ENCODE measurements at regions not wholly inside any gene's neighbourhood (a gene's known extent, or its start where the extent isn't known, plus 50 kb on each side); places are given as distances from the start of the nearest gene placed in this dataset.
"Not testable (repeated sequence)": the region's sequence is repeated elsewhere in the genome, so short reads cannot be mapped to it uniquely, and the experiment has no call there.

GRCh38 chr12:123062681-123063486 is 82.4 kb downstream of the ARL6IP4 start:
- no peak for DNase-seq (ENCODE audit: insufficient read length, low spot score)
- no peak for FAIRE-seq

GRCh38 chr12:123061441-123062205 is 81.1 kb downstream of the ARL6IP4 start:
- DNase-seq (ENCODE audit: insufficient read length, low spot score) (no peak), FAIRE-seq (no peak)

DNA sequence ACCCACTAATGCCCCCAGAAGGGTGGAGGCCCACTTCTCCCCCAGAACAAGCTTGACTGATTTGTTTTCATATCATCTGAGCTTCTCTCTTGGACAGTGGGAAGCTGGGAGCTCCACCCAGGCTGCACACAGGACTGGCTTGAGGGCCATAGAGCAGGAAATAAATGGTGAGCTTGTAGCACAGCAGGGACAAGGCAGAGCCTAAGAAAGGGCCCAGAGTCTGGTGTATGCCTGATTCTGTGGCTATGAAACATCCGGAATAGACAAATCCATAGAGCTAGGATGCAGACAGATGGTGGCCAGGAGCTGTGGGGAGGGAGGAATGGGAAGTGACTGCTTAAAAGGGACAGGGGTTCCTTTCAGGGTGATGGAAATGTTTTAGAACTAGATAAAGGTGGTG is 79.0 kb downstream of the ARL6IP4 start:
- FAIRE-seq = no peak
- no peak for DNase-seq (ENCODE audit: insufficient read length, low spot score)

GRCh38 chr12:123058980-123059379 is 78.5 kb downstream of the ARL6IP4 start:
- DNase-seq (ENCODE audit: insufficient read length, low spot score) (no peak), FAIRE-seq (no peak)

- no peak for FAIRE-seq
- no peak for DNase-seq (ENCODE audit: insufficient read length, low spot score)
Measured at GRCh38 chr12:123058481-123058880, 78.0 kb downstream of the ARL6IP4 start.

GRCh38 chr12:123057513-123058265 is 77.2 kb downstream of the ARL6IP4 start:
- DNase-seq (ENCODE audit: insufficient read length, low spot score) (no peak), FAIRE-seq (no peak)

DNA sequence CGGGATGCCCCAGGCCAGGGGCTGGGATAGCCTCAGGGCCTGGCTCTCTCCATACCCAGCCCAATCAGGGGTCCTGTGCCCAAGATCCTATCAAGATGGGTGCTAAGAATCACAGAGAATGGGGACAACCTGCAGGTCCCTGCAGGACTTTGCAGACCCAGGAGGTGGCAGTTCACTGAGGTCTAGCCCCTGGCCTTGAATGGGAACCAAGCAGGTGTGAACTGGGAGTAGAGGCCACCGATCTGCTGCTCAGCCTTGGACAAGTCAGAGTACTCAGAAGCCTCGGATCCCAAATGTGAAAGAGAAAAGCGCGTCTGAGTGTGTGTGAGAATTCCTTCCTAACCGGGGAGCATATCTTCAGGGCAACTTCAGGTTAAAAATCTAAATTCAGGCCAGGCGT is 76.2 kb downstream of the ARL6IP4 start:
- FAIRE-seq = no peak

DNA sequence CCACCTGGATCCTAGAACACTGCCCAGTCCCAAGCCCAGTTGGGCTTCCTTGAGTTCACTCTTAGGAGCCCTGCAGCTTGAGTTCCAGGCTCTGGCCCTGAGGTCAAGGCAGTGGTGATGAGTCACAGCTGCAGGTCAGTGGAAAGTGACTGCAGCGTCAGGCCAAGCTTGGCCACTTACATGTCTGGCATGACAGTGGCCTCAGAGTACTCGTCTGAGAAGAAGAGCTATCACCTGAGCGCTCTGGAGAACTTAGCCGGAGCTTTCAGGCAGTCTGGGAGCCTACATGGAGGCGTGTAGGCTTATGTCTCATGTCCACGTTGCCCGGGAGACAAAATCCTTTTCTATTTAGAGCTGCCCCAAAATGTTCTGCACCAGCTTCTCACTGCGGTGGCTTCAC is 75.6 kb downstream of the ARL6IP4 start:
- DNase-seq (ENCODE audit: insufficient read length, low spot score) (no peak), FAIRE-seq (no peak)

More for the DNA sequence above, 76.2 kb downstream of the ARL6IP4 start:
- DNase-seq (ENCODE audit: insufficient read length, low spot score) = no peak

DNA sequence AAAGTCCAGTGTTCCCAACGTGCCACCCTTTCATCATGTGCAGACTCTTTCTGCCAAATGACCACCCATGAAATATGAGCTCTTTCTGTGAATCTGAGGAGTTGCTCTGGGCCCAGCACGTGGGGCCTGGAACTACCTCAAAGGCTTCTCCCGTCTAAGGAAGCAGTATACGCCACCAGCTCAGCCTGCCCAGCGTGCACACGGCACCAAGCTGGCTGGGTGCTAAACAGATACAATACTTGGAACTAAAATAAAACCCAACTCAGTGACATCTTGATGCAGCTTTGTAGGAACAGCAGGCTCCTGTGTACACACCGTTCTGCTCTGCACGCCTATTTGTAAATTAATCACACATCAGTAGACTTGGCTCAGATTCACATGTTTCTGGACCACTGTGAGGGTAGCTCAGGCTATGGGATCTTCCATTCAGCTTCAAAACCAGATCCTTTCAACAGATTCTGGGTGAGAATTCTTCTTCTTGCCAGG is 74.8 kb downstream of the ARL6IP4 start:
- no peak for FAIRE-seq

GRCh38 chr12:123054371-123054770 is 73.9 kb downstream of the ARL6IP4 start:
- DNase-seq (ENCODE audit: insufficient read length, low spot score) (no peak), FAIRE-seq (no peak)

More for the DNA sequence above, 74.8 kb downstream of the ARL6IP4 start:
- no peak for DNase-seq (ENCODE audit: insufficient read length, low spot score)

DNA sequence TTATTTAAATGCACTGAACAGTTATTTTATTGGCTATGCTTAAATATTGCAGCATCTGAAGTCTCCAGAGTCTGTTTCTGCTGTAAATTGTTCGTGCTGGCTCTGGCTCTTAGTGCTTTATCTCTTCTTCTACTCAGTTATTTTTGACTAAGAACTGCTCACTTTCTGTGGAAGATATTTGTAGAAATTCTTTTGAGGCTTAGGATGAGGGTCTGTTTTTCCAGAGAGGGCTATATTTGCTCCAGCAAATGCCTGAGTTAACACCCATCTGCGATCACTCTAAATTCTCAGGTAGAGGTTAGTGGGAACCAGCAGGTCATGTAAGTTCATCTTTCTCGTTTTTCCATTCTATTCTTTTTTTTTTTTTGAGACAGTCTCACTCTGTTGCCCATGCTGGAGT is 71.1 kb downstream of the ARL6IP4 start:
- FAIRE-seq (no peak), DNase-seq (ENCODE audit: insufficient read length, low spot score) (no peak)

DNA sequence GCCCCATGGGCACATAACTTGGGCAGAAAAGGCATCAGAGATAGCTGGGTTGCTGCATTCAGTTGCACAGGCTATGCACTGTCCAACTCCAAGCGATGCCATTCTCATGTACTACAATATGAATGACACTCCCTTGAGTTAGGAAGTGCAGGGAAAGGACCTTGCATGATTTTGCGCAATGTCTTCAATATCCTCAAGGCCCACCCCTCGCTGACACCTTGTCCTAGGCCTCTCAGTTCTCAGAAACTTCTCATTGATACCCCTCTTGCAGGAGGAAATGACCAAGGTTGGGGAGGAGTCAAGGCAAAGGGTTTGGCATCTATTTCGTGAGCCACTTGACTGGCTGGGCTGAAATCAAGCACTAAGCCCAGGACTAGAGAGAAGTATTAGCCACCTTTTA is 70.4 kb downstream of the ARL6IP4 start:
- DNase-seq (ENCODE audit: insufficient read length, low spot score) (no peak), FAIRE-seq (no peak)

DNA sequence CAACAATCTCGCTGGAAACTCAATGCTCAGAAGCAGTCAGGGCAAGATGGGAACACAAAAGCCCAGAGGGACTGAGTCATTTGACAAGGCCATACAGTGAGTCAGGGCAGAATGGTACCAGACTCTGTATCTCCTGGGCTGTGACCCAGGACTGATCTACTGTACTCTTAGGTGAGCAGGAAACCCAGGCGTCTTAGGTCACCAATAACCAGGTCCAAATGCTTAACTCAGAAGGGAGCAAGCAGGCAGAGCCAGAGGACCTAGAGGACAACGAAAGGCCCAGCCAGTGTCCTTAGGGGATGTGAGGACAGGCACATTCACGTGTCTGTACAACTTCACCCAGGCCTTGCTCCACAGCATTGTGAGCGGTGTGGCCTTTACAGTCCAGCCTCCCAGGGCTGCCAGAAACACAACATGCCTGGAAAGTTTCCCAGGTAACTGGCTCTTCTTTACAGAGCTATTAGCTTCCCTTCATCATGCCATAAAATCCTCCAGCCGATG is 69.9 kb downstream of the ARL6IP4 start:
- FAIRE-seq = no peak
- DNase-seq (ENCODE audit: insufficient read length, low spot score) = no peak

- FAIRE-seq (no peak), DNase-seq (ENCODE audit: insufficient read length, low spot score) (no peak)
Measured at GRCh38 chr12:123049398-123050240, 69.1 kb downstream of the ARL6IP4 start.

GRCh38 chr12:123047892-123048291 is 67.4 kb downstream of the ARL6IP4 start:
- not testable (repeated sequence) for FAIRE-seq; DNase-seq (ENCODE audit: insufficient read length, low spot score)

- FAIRE-seq = no peak
- no peak for DNase-seq (ENCODE audit: insufficient read length, low spot score)
Measured at GRCh38 chr12:123047289-123047688, 66.8 kb downstream of the ARL6IP4 start.

DNA sequence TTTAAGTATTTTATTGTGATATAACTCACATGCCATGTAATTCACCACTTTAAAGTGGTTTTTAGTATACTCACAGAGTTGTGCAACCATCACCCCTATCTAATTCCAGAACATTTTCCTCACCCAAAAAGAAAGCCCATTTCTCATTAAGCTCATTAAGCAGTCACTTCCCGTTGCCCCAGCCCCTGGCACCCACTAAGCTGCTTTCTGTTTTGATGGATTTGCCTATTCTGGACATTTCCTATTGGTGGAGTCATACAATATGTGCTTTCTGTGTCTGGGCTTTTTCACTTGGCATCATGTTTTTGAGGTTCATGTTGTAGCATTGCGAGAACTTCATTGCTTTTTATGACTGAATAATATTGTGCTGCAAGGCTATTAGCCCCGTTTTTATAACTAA is 66.0 kb downstream of the ARL6IP4 start:
- no peak for FAIRE-seq
- DNase-seq (ENCODE audit: insufficient read length, low spot score) = no peak

GRCh38 chr12:123045678-123046077 is 65.2 kb downstream of the ARL6IP4 start:
- FAIRE-seq (no peak), DNase-seq (ENCODE audit: insufficient read length, low spot score) (no peak)

- FAIRE-seq = no peak
Measured at GRCh38 chr12:123044351-123044750, 63.9 kb downstream of the ARL6IP4 start.

GRCh38 chr12:123043536-123044001 is 63.1 kb downstream of the ARL6IP4 start:
- DNase-seq (ENCODE audit: insufficient read length, low spot score) (peak; percentile 47), FAIRE-seq (no peak)

More at GRCh38 chr12:123044351-123044750, 63.9 kb downstream of the ARL6IP4 start:
- no peak for DNase-seq (ENCODE audit: insufficient read length, low spot score)

Data from GM19239 (cell line).